K562 (cell line): ENCODE measurements at regions not wholly inside any gene's neighbourhood (a gene's known extent, or its start where the extent isn't known, plus 50 kb on each side); places are given as distances from the start of the nearest gene placed in this dataset.

ENCODE experiments used
- ATAC-seq: fragments of 200-7000 bp; cut with Tn5 transposase; 3 replicates; pipeline ENCODE4 v1.9.1; 2020; ENCODE audit warnings: moderate library complexity
- BruUV-seq: library from RNA; stranded (reverse); fragments of 400-500 nt; replicated peaks from 2 replicates; lab custom pipeline; 2021; lab: Mats Ljungman, UMichigan
- CTCF ChIA-PET: fragments of 300-600 bp; formaldehyde crosslinking; extraction: SDS; loops from one replicate; lab custom pipeline; 2021; ENCODE audit warnings: low intra/inter-chr PET ratio; lab: Yijun Ruan, JAX
- POLR2A ChIA-PET: fragments of 300-600, 350-650 bp; sonication (Branson Sonifier 250); formaldehyde crosslinking; extraction: SDS; loops from one replicate; lab custom pipeline; 2021; ENCODE audit warnings: antibody characterized with exemption, inconsistent platforms; lab: Yijun Ruan, JAX
- DNase-seq, 4 experiments: peaks; one replicate each; pipeline versions ENCODE4 v3.0.0 to v3.0.0-alpha.2; 2011 to 2018; ENCODE audit warnings: low spot score in 3 of 4, mixed read lengths in 3 of 4; ENCODE audit errors: extremely low read depth in 1 of 4
- FAIRE-seq: peaks from 2 replicates; lab custom pipeline; 2011; peaks lifted over from hg19 to GRCh38; lab: Jason Lieb, UNC
- H2AFZ ChIP-seq: 2 replicates; pipeline ENCODE4 v1.6.0; 2011; ENCODE audit warnings: low read depth, low read length, control low read depth, inconsistent platforms
- H3K27ac ChIP-seq: fragments of 200-600 bp; 3 replicates; pipeline ENCODE4 v1.8.0; 2011; ENCODE audit warnings: low read depth, mild to moderate bottlenecking, control low read depth, inconsistent platforms, low read length, moderate library complexity, mixed read lengths; ENCODE audit errors: extremely low read depth
- H3K27me3 ChIP-seq, 2 experiments: fragments of 300-600 bp in 1 of 2; 2 replicates in 1 of 2; 3 replicates in 1 of 2; pipeline versions ENCODE4 v1.6.0 to v1.8.0; 2011; ENCODE audit warnings: inconsistent platforms in 2 of 2, low read length in 2 of 2, mild to moderate bottlenecking in 1 of 2, mixed read lengths in 1 of 2, moderate library complexity in 1 of 2; ENCODE audit not compliant: control insufficient read depth in 2 of 2, insufficient read depth in 2 of 2
- H3K36me3 ChIP-seq: fragments of 300-600 bp; 3 replicates; pipeline ENCODE4 v1.8.0; 2011; ENCODE audit warnings: mild to moderate bottlenecking, low read length, inconsistent platforms; ENCODE audit not compliant: control insufficient read depth, insufficient read depth
- H3K4me1 ChIP-seq, 2 experiments: fragments of 200-600 bp in 1 of 2; replicated peaks in 1 of 2; 2 replicates in 1 of 2; 3 replicates in 1 of 2; pipeline versions ENCODE4 v1.5.1 to v1.8.0; 2011; ENCODE audit warnings: inconsistent platforms in 2 of 2, low read length in 2 of 2, mild to moderate bottlenecking in 1 of 2, mixed read lengths in 1 of 2, moderate library complexity in 1 of 2; ENCODE audit not compliant: control insufficient read depth in 2 of 2, insufficient read depth in 2 of 2
- H3K4me2 ChIP-seq: 2 replicates; pipeline ENCODE4 v1.6.1; 2011; ENCODE audit warnings: low read length, control low read depth, inconsistent platforms, mixed read lengths; ENCODE audit not compliant: insufficient read depth
- H3K4me3 ChIP-seq: fragments of 200-600 bp; sonication (generic), shearing (Covaris generic); 2 replicates; pipeline ENCODE4 v1.5.1; 2016; ENCODE audit warnings: control low read depth, inconsistent platforms
- H3K79me2 ChIP-seq: fragments of 200-600 bp; 3 replicates; pipeline ENCODE4 v1.8.0; 2011; ENCODE audit warnings: low read length, inconsistent platforms; ENCODE audit not compliant: control insufficient read depth, insufficient read depth
- H3K9ac ChIP-seq, 2 experiments: 2 replicates each; pipeline versions ENCODE4 v1.6.0 to v1.6.1; 2011; ENCODE audit warnings: low read depth in 2 of 2, low read length in 2 of 2, control low read depth in 1 of 2, inconsistent platforms in 1 of 2, mild to moderate bottlenecking in 1 of 2, mixed read lengths in 1 of 2; ENCODE audit not compliant: insufficient read depth in 1 of 2
- H3K9me1 ChIP-seq: one replicate; pipeline ENCODE4 v1.6.0; 2011; ENCODE audit warnings: inconsistent platforms, mild to moderate bottlenecking, low read length, moderate library complexity; ENCODE audit not compliant: control insufficient read depth, insufficient read depth
- H3K9me3 ChIP-seq: replicated peaks from 2 replicates; pipeline ENCODE4 v1.5.1; 2011; ENCODE audit warnings: low read depth, low read length, inconsistent platforms; ENCODE audit not compliant: control insufficient read depth, insufficient read depth
- H4K20me1 ChIP-seq: replicated peaks from 2 replicates; pipeline ENCODE4 v1.6.1; 2011; ENCODE audit warnings: low read length, inconsistent platforms, mixed read lengths; ENCODE audit not compliant: control insufficient read depth, insufficient read depth
- BHLHE40 ChIP-seq: IDR thresholded peaks from 2 replicates; pipeline ENCODE4 v1.6.1; 2011; ENCODE audit warnings: low read length, improper control_type of control experiment
- ESRRA ChIP-seq: fragments of 450-650 bp; IDR thresholded peaks from 2 replicates; pipeline ENCODE4 v1.6.1; 2014; ENCODE audit warnings: low read depth, mild to moderate bottlenecking, moderate library complexity, borderline replicate concordance
- GABPA ChIP-seq: fragments of 200-800 bp; sonication (Bioruptor generic); conservative IDR thresholded peaks from 2 replicates; pipeline ENCODE4 v1.6.1; 2016; ENCODE audit warnings: low read depth, missing genetic modification characterization, missing compliant biosample characterization
- SMARCA5 ChIP-seq: fragments of 450-650 bp; IDR thresholded peaks from 2 replicates; pipeline ENCODE4 v1.6.1; 2016
- TEAD4 ChIP-seq, 2 experiments: sonication (generic) in 1 of 2; formaldehyde crosslinking in 1 of 2; IDR thresholded peaks; 2 replicates each; pipeline versions ENCODE4 v1.6.1 to v1.8.0; 2012 to 2022; ENCODE audit warnings: borderline replicate concordance in 1 of 2, inconsistent platforms in 1 of 2, low read length in 1 of 2, mild to moderate bottlenecking in 1 of 2, missing genetic modification reagents in 1 of 2
- ZNF121 ChIP-seq: sonication (generic); formaldehyde crosslinking; conservative IDR thresholded peaks from 2 replicates; pipeline ENCODE4 v1.8.0; 2022; ENCODE audit warnings: missing genetic modification reagents
- ZNF444 ChIP-seq: fragments of 250-450 bp; sonication (Bioruptor Pico); IDR thresholded peaks from 2 replicates; pipeline ENCODE4 v1.4.0; 2020; ENCODE audit warnings: mild to moderate bottlenecking, moderate library complexity
- WGBS: fragments of 100-300 bp; shearing (Covaris generic); methylation state at CpG from one replicate; pipeline ENCODE4 v1.1.6; 2016; ENCODE audit warnings: low coverage, mixed read lengths; ENCODE audit not compliant: insufficient coverage; ENCODE audit errors: missing lambda C conversion rate; 5-methylcytosine and 5-hydroxymethylcytosine counted together
- in situ Hi-C: fragments of 300-500 bp; cut with MboI; formaldehyde crosslinking; loops from 4 replicates; pipeline ENCODE4 v1.15.0; 2018; ENCODE audit warnings: inconsistent platforms, mixed read lengths
- intact Hi-C: fragments of 100-400 bp; cut with micrococcal nuclease; formaldehyde crosslinking; loops from 2 replicates; pipeline ENCODE4 v1.14.2; 2022
- TF ChIP-seq, protein P1 (sequence below): fragments of 200-800 bp; sonication (Bioruptor generic); IDR thresholded peaks from 2 replicates; pipeline ENCODE4 v1.6.1; 2017; ENCODE audit warnings: missing genetic modification characterization, missing compliant biosample characterization
- TF ChIP-seq, protein P2 (sequence below): fragments of 450-650 bp; IDR thresholded peaks from 2 replicates; pipeline ENCODE4 v1.7.1; 2018; ENCODE audit warnings: mild to moderate bottlenecking, low read depth; ENCODE audit not compliant: partially characterized antibody

GRCh38 chr1:90340606-90341005, 345.7 kb downstream of the ZNF326 start:
- FAIRE-seq = no peak
- no peak for DNase-seq
- Histone ChIP-seq H4K20me1 (no peaks in the 10 kb centered on the region), H3K4me1 (no peaks in the 10 kb centered on the region), H3K9me3 (no peaks in the 10 kb centered on the region), H3K79me2 (no peaks in the 10 kb centered on the region), H2AFZ (no peak overlapping the region), H3K9ac (no peak overlapping the region), H3K9me1 (no peaks in the 10 kb centered on the region), H3K27me3 (no peaks in the 10 kb centered on the region), H3K4me3 (no peak overlapping the region), H3K36me3 (no peaks in the 10 kb centered on the region), H3K27ac (no peak overlapping the region), H3K4me2 (no peak overlapping the region)
- in situ Hi-C loops = no loop called here
- intact Hi-C loops = no loop called here
- BruUV-seq = no TSS peak
- POLR2A ChIA-PET = interaction anchor here (0.6 to 0.7 kb wide), 2 partner anchors 19 to 822 kb away, joined by 3 read pairs; no protein-coding TSS in a partner anchor
- 6% methylated on average over 2 of the region's 2 CpGs for WGBS
- CTCF ChIA-PET = no interaction called here
- no peak for ATAC-seq
- TF ChIP-seq BHLHE40 (no peak), TEAD4 (IDR thresholded peaks at IDR 0.05; ENCODE audit: low read length) (no peak), TEAD4 (CRISPR knock-in tag; IDR thresholded peaks at IDR 0.05; ENCODE audit: borderline replicate concordance) (no peak), SMARCA5 (no peak), ZNF121 (CRISPR knock-in tag) (no peak), ESRRA (no peak), GABPA (tag) (no peak)

- Histone ChIP-seq H4K20me1 (no peaks in the 10 kb centered on the region), H3K27ac (no peak overlapping the region), H3K4me3 (no peak overlapping the region), H3K9me3 (no peaks in the 10 kb centered on the region), H2AFZ (no peak overlapping the region), H3K79me2 (no peaks in the 10 kb centered on the region), H3K9ac (no peak overlapping the region), H3K4me1 (no peaks in the 10 kb centered on the region), H3K27me3 (no peaks in the 10 kb centered on the region), H3K36me3 (no peaks in the 10 kb centered on the region), H3K4me2 (no peak overlapping the region), H3K9me1 (no peaks in the 10 kb centered on the region)
- ATAC-seq = no peak
- ChIA-PET CTCF (no interaction called here), POLR2A (interaction anchor here (0.7 kb wide), 1 partner anchor 20 kb away, joined by 3 read pairs; no protein-coding TSS in a partner anchor)
- FAIRE-seq = no peak
- intact Hi-C loops = no loop called here
- in situ Hi-C loops = no loop called here
- 0% methylated on average over 2 of the region's 2 CpGs for WGBS
- DNase-seq = no peak
- no TSS peak for BruUV-seq
- TF ChIP-seq, protein P1, sequence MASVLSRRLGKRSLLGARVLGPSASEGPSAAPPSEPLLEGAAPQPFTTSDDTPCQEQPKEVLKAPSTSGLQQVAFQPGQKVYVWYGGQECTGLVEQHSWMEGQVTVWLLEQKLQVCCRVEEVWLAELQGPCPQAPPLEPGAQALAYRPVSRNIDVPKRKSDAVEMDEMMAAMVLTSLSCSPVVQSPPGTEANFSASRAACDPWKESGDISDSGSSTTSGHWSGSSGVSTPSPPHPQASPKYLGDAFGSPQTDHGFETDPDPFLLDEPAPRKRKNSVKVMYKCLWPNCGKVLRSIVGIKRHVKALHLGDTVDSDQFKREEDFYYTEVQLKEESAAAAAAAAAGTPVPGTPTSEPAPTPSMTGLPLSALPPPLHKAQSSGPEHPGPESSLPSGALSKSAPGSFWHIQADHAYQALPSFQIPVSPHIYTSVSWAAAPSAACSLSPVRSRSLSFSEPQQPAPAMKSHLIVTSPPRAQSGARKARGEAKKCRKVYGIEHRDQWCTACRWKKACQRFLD = no peak
- no peak for TF ChIP-seq ZNF444 (CRISPR knock-in tag)
- TF ChIP-seq, protein P2, sequence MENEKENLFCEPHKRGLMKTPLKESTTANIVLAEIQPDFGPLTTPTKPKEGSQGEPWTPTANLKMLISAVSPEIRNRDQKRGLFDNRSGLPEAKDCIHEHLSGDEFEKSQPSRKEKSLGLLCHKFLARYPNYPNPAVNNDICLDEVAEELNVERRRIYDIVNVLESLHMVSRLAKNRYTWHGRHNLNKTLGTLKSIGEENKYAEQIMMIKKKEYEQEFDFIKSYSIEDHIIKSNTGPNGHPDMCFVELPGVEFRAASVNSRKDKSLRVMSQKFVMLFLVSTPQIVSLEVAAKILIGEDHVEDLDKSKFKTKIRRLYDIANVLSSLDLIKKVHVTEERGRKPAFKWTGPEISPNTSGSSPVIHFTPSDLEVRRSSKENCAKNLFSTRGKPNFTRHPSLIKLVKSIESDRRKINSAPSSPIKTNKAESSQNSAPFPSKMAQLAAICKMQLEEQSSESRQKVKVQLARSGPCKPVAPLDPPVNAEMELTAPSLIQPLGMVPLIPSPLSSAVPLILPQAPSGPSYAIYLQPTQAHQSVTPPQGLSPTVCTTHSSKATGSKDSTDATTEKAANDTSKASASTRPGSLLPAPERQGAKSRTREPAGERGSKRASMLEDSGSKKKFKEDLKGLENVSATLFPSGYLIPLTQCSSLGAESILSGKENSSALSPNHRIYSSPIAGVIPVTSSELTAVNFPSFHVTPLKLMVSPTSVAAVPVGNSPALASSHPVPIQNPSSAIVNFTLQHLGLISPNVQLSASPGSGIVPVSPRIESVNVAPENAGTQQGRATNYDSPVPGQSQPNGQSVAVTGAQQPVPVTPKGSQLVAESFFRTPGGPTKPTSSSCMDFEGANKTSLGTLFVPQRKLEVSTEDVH = no peak
These were observed 344.9 kb downstream of the ZNF326 start for GRCh38 chr1:90339811-90340210.
